Mononuclear cell (primary cell): ENCODE measurements at regions not wholly inside any gene's neighbourhood (a gene's known extent, or its start where the extent isn't known, plus 50 kb on each side); places are given as distances from the start of the nearest gene placed in this dataset.

ENCODE experiments used
- H3K27me3 ChIP-seq: 2 replicates; pipeline ENCODE4 v1.6.0; 2011; ENCODE audit warnings: low read length, control low read depth; ENCODE audit not compliant: insufficient read depth
- H3K4me1 ChIP-seq: 2 replicates; pipeline ENCODE4 v1.5.1; 2011; ENCODE audit warnings: mild to moderate bottlenecking, low read length, control low read depth; ENCODE audit not compliant: insufficient read depth
- H3K4me3 ChIP-seq: 2 replicates; pipeline ENCODE4 v1.5.1; 2011; ENCODE audit warnings: mild to moderate bottlenecking, low read length, moderate library complexity
- H3K9me3 ChIP-seq: 2 replicates; pipeline ENCODE4 v1.5.1; 2011; ENCODE audit warnings: low read depth, mild to moderate bottlenecking, control low read depth, low read length

DNA sequence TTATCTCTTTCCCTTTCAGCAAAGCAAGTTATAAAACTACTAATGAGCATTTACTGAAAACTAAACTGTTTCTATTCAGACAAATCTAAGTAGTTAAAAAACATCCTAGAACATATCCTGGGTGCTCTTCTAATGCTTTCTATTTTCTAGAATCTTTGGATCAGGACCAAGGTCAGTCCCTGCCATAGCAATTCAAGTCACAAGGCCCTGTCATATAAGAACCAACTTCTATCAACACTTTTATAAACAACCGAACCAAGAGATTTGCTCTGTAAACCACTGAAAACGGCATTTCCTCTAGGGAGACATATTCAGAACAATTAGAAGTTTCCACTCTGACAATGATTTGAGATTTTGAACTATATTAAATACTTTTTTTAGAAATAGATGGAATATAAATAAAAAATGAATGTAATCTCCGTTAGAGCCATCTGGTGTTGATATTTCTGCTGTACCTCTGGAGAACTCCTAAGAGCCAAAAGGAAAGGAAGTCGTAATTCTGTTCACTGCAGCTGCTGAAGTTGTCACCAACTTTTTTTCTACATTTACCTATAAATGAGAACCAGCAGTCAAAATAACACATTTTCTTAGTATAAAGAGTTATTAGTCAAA lies 51.4 kb upstream of the LGSN start:
- H3K9me3 ChIP-seq, result no peaks in the 10 kb centered on the region
- H3K4me3 ChIP-seq, result no peak overlapping the region
- no peaks in the 10 kb centered on the region for H3K4me1 ChIP-seq
- H3K27me3 ChIP-seq, result no peaks in the 10 kb centered on the region

GRCh38 chr6:63372951-63373533 lies 53.3 kb upstream of the LGSN start:
- Histone ChIP-seq H3K9me3 (no peaks in the 10 kb centered on the region), H3K27me3 (no peaks in the 10 kb centered on the region), H3K4me1 (no peaks in the 10 kb centered on the region), H3K4me3 (no peak overlapping the region)

DNA sequence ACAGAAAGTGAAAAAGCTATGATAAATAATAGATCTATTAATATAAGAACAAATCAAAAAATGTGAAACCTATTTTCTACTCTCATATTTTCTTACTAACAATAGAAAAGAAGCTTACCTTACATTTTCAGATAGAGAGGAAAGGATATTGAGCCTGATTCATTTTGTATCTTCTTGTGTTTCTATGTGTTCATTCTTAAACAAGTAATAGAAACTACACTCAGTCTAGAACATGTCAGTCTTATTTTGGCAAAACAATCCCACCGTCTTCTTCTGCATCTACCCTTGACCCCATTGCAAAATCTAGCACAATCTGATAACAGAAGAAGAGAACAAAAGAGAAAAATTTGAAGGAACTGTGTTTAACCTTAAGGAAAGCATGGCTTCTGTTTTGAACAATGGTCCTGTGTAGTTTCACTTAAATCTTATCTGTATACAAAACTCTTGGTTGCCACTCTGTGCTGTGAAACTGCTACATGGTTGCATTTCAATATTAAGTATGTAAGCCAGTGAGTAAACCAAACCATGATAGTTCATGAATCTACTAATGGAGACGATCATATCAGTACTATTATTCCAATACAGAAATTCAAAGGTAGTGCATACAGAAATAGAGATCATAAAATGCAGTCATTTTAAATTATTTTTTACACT lies 69.5 kb upstream of the LGSN start:
- H3K4me3 ChIP-seq, result no peak overlapping the region
- H3K4me1 ChIP-seq, result peaks cover under 1% of the 10 kb centered on the region
- H3K27me3 ChIP-seq, result peaks cover 13% of the 10 kb centered on the region
- H3K9me3 ChIP-seq, result no peaks in the 10 kb centered on the region

DNA sequence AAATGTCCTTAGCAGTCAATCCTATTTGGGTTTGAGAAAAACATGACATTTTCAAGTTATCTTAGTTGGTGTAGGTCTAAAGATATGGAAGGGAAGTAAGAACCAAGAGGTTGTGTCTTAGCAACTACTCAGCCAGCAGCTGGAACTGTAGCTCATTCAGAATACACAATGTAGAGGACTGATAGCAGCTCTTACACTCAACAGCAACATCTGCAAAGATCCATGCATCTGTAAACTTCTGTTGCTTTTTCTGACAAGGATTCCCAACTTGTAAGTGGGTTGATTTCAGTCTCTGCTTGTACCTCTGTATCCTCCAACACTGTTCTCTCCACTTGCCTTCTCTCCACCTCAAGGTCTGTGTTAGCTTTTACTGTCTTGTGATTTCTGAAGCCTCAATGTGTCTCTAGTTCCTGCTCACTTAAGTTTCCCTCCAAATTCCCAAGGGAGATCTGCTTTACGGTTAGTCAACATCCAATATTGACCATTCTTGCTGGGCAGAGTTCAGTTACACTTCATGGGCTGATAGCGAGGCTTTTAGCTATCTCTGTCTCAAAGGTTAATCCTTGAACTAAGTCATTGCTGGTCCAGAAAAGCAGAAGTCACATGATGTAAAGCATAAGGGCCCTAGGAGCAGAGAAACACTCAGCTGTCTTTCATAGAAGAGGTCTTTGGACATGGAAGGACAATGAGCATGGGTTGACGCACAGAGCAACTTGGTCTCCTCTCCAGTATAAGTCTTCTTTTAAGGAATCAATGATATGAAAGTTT lies 71.6 kb upstream of the LGSN start:
- no peaks in the 10 kb centered on the region for H3K9me3 ChIP-seq
- H3K4me1 ChIP-seq, result no peaks in the 10 kb centered on the region
- H3K4me3 ChIP-seq, result no peak overlapping the region
- no peaks in the 10 kb centered on the region for H3K27me3 ChIP-seq

DNA sequence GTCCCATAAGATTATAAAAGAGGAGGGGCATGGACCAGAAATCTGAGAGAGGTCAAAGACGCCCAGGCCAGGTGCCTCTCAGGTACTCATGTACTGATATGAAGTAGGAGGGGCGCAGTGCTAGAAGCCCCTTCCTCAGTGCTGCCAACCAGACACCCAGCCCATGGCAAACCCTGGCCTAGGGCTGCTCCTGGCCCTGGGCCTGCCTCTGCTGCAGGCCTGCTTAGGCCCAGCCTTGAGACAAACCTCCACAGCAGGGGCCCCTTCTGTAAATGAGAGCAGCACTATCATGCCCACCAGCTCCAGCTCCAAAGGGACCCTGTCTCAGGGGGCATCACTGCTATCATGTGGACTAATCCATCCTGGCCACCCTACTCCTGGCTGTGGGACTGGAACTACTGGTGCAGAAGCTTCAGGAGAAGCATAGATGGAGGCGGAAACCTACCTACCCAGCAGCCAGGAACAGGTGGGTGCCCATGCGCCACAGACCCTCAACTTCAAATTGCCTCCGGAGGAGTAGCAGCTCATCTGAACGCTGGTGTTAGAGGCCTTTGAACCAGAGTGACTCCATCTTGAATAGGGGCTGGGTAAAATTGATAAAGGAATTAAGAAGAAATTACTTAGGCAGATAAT lies 72.4 kb upstream of the LGSN start:
- no peaks in the 10 kb centered on the region for H3K9me3 ChIP-seq
- H3K4me1 ChIP-seq, result no peaks in the 10 kb centered on the region
- no peak overlapping the region for H3K4me3 ChIP-seq
- H3K27me3 ChIP-seq, result no peaks in the 10 kb centered on the region

DNA sequence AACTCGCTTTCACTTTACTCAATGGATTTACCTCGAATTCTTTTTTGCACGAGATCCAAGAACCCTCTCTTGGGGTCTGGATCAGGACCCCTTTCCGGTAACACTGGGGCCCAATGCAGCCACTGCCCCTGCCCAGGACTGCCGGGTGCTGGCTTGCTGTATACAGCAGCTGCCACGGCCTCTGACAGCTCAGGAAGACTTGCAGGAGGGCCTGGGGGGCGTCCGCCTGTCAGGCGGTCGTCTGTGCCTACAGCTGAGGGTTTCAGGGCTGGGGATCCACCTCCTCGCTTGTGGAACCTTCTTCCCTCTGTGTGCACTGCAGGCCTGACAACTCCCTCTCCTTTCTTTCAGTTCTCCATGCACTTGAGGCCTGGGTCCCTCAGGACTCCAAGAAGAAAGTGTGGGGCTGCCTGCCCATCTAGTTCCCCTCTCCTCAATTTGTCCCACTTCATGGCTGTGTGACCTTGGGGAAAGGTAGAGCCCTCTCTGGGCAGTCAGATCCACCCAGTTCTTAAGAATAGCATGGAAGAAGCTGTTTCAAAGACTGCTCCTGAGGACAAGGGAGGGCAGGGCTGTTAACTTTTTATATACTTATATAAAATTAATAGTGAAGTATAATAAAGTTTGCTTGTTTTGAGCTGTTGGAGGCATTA lies 75.0 kb upstream of the LGSN start:
- no peaks in the 10 kb centered on the region for H3K4me1 ChIP-seq
- no peaks in the 10 kb centered on the region for H3K9me3 ChIP-seq
- H3K4me3 ChIP-seq, result no peak overlapping the region
- no peaks in the 10 kb centered on the region for H3K27me3 ChIP-seq

DNA sequence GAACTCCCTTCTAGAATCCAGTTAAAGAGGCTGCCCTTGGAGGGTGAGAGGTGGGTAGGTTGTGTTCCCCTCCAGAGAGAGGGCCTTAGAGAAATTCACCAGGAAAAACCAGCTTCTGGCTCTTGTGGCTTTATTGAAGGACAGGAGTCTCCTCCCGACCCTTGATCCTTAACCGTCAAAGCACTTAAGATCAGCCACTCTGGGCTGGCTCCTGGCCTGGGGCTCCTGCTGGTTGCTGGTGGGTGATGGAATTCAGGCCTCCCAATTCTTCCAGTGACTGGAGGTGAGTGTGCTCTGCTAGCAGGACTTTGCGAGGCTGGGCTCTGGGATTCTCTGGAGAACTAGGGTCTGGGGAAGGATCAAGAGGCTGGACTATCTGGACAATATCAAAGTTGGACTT lies 75.6 kb upstream of the LGSN start:
- H3K4me3 ChIP-seq, result no peak overlapping the region
- H3K27me3 ChIP-seq, result no peaks in the 10 kb centered on the region
- no peaks in the 10 kb centered on the region for H3K9me3 ChIP-seq
- no peaks in the 10 kb centered on the region for H3K4me1 ChIP-seq

- Histone ChIP-seq H3K4me1 (no peaks in the 10 kb centered on the region), H3K27me3 (no peaks in the 10 kb centered on the region), H3K4me3 (no peak overlapping the region), H3K9me3 (no peaks in the 10 kb centered on the region)
These were observed 83.9 kb upstream of the LGSN start for GRCh38 chr6:63403725-63404124.

DNA sequence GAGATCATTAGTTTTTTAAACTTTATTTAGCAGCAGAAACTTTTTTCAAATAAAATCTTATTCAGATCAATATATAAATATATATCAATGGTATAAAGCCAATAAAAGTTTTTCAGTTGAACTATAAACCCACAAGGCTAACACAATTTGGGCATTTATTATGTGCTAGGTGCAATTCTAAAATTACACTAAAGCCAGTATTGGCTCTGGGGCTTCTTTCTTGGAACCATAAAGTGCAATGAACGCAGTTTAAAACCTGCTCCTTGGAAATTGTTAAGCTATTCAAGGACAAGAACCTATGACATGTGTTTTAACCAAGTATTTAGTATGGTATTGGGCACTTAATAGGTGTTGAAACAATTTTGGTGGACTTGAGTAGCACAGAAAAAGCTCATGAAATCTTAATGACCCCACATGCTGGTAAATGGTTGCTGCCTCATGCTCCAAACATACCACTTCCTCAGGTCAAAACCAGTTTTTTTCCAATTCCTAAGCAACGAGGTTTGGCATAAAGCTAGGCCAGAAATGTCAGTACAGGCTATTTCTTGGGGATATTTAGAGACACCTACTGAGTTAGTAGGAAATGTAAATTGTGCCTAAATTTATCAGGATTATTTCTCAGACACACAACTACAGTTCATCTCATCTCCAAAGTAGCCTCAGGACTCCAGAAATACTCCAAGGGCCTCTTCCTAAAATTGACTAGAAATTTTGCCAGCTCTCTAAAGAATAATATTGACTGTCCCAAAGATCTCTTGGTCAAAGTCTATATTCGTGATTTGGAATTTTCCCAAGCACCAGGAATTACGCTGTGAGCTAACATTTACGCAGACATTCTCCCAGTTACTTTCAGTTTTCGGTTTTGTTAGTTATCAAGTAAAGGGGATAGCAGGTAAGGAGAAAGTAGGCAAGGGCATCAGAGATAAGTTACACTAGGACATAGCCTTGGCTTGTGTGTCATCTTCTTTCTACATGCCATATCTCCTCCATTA lies 90.9 kb upstream of the LGSN start:
- H3K4me1 ChIP-seq, result no peaks in the 10 kb centered on the region
- no peaks in the 10 kb centered on the region for H3K27me3 ChIP-seq
- no peak overlapping the region for H3K4me3 ChIP-seq
- H3K9me3 ChIP-seq, result no peaks in the 10 kb centered on the region

DNA sequence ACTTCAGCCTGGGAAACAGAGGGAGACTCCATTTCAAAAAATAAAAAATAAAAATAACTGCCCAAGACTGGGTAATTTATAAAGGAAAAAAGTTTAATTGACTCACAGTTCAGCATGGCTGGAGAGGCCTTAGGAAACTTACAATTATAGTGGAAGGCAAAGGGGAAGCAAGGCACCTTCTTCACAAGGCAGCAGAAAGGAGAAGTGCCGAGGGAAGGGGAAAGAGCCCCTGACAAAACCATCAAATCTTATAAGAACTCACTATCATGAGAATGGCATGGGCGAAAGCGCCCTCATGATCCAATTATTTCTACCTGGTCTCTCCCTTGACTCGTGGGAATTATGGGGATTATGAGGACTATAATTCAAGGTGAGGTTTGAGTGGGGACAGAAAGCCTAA lies 95.5 kb upstream of the LGSN start:
- peaks cover 8% of the 10 kb centered on the region for H3K4me1 ChIP-seq
- H3K4me3 ChIP-seq, result no peak overlapping the region
- no peaks in the 10 kb centered on the region for H3K27me3 ChIP-seq
- no peaks in the 10 kb centered on the region for H3K9me3 ChIP-seq

GRCh38 chr6:63418741-63419140 lies 99.0 kb upstream of the LGSN start:
- H3K27me3 ChIP-seq, result no peaks in the 10 kb centered on the region
- H3K9me3 ChIP-seq, result no peaks in the 10 kb centered on the region
- no peak overlapping the region for H3K4me3 ChIP-seq
- peaks cover 8% of the 10 kb centered on the region for H3K4me1 ChIP-seq

DNA sequence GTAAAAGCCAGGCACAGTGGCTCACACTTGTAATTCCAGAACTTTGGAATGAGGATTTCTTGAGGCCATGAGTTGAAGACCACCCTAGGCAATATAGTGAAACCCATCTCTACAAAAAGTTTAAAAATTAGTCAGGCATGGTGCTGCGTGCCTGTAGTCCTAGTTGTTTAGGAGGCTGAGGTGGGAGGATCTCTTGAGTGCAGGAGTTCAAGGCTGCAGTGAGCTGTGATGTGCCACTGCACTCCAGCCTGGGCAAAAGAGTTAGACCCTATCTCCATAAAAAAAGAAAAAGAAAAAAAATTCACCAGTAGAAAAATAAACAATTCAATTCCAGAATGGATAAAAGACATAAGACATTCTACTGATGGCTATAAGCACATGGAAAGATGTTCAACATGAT lies 104.9 kb upstream of the LGSN start:
- no peaks in the 10 kb centered on the region for H3K27me3 ChIP-seq
- no peaks in the 10 kb centered on the region for H3K9me3 ChIP-seq
- no peak overlapping the region for H3K4me3 ChIP-seq
- H3K4me1 ChIP-seq, result no peaks in the 10 kb centered on the region

- Histone ChIP-seq H3K27me3 (no peaks in the 10 kb centered on the region), H3K9me3 (no peaks in the 10 kb centered on the region), H3K4me1 (no peaks in the 10 kb centered on the region), H3K4me3 (no peak overlapping the region)
These were observed 105.7 kb upstream of the LGSN start for GRCh38 chr6:63425493-63425892.

- Histone ChIP-seq H3K9me3 (no peaks in the 10 kb centered on the region), H3K27me3 (no peaks in the 10 kb centered on the region), H3K4me1 (no peaks in the 10 kb centered on the region), H3K4me3 (no peak overlapping the region)
These were observed 107.1 kb upstream of the LGSN start for GRCh38 chr6:63426844-63427243.
